ENCODE measurements at regions not wholly inside any gene's neighbourhood (a gene's known extent, or its start where the extent isn't known, plus 50 kb on each side); places are given as distances from the start of the nearest gene placed in this dataset.

DNA sequence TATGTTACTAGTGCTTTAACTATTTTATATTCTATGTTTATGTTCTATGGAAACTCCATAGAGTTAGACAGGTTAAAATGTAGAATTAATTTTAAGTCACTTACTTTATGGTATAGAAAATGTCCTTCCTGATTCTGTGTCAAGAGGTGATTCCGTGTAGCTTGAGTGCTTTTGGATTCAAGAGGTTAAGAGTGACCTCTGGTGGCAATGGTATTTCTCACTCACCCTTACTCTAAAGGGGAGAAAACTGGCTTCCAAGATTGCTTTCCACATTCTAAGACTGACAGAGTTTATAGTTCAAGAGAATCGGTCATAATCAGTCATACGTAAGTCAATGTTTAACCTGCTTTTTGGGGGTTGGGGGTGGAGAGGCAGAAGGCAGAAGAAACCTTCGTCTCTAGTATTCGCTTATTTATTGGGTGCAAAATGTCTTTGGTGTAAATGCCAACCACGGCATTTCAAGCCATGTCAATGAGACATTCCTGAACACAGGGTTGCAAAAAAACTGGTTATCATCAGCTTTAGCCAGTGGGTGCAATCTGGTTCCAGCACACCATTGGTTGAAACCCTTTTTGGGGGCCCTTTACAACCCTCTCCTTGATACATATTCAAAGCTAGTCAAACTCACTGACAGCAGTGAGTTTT is 92.0 kb upstream of the VGLL3 start:
- Histone ChIP-seq H3K27me3 (ENCODE audit: control insufficient read depth in 5 of 5, insufficient read depth in 4 of 5, low read length in 5 of 5) (no peaks in the 10 kb centered on the region), H3K9me3 (ENCODE audit: control insufficient read depth in 5 of 5, low read length in 5 of 5) (no peaks in the 10 kb centered on the region), H3K4me1 (ENCODE audit: control insufficient read depth in 5 of 5, insufficient read depth in 5 of 5, low read length in 5 of 5) (peaks cover 0 to 3% (median 0%) of the 10 kb centered on the region in 5 donors), H3K36me3 (ENCODE audit: control insufficient read depth in 5 of 5, insufficient read depth in 5 of 5, low read length in 5 of 5) (no peaks in the 10 kb centered on the region), H3K27ac (ENCODE audit: low read depth, low read length) (no peak overlapping the region), H3K4me3 (ENCODE audit: low read depth in 1 of 5, low read length in 5 of 5) (peak overlapping the region in 2 of 5 donors; percentile 18 to 42), H3K9ac (ENCODE audit: low read length in 5 of 5) (no peak overlapping the region)

DNA sequence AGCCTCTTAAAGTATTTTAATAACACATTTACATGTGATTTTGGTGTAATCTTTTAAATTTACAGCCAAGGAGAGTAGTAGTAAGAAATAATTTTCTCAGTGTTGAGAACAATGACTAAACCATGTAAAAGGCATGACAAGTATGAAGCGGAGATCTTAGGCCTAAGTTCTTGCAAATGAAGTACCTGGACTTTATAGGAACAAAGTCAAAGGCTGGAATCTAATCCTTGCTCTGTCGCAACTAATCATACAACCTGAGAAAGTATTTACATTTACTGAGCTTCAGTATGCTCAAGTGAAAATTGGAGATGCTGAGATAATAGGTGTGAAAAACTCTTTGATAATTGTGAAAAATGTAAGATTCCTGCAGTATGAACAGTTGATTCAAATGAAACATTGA is 86.4 kb upstream of the VGLL3 start:
- Histone ChIP-seq H3K9me3 (ENCODE audit: control insufficient read depth in 5 of 5, low read length in 5 of 5) (no peaks in the 10 kb centered on the region), H3K27me3 (ENCODE audit: control insufficient read depth in 5 of 5, insufficient read depth in 4 of 5, low read length in 5 of 5) (no peaks in the 10 kb centered on the region), H3K9ac (ENCODE audit: low read length in 5 of 5) (no peak overlapping the region), H3K4me3 (ENCODE audit: low read depth in 1 of 5, low read length in 5 of 5) (no peak overlapping the region), H3K36me3 (ENCODE audit: control insufficient read depth in 5 of 5, insufficient read depth in 5 of 5, low read length in 5 of 5) (no peaks in the 10 kb centered on the region), H3K27ac (ENCODE audit: low read depth, low read length) (no peak overlapping the region), H3K4me1 (ENCODE audit: control insufficient read depth in 5 of 5, insufficient read depth in 5 of 5, low read length in 5 of 5) (no peaks in the 10 kb centered on the region)

DNA sequence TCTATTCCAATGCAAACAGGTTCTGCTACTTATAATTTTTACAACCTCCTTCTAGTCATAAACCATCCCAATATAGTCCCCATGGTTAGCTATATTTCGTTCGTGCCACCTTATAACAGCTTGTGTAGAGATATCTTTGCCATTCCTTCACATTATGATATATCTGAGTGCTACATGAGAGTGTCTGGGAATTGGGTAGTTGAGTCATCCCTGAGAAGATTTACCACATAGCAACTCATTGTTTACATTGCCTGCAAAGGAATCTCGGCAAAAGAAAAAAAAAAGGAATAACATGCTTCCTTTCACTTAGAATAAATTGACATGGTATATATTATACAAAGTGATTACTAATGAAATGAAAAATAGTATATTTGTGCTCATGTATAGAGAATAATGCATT is 86.0 kb upstream of the VGLL3 start:
- Histone ChIP-seq H3K36me3 (ENCODE audit: control insufficient read depth in 5 of 5, insufficient read depth in 5 of 5, low read length in 5 of 5) (no peaks in the 10 kb centered on the region), H3K9me3 (ENCODE audit: control insufficient read depth in 5 of 5, low read length in 5 of 5) (no peaks in the 10 kb centered on the region), H3K27ac (ENCODE audit: low read depth, low read length) (no peak overlapping the region), H3K27me3 (ENCODE audit: control insufficient read depth in 5 of 5, insufficient read depth in 4 of 5, low read length in 5 of 5) (no peaks in the 10 kb centered on the region), H3K4me3 (ENCODE audit: low read depth in 1 of 5, low read length in 5 of 5) (no peak overlapping the region), H3K9ac (ENCODE audit: low read length in 5 of 5) (no peak overlapping the region), H3K4me1 (ENCODE audit: control insufficient read depth in 5 of 5, insufficient read depth in 5 of 5, low read length in 5 of 5) (no peaks in the 10 kb centered on the region)

DNA sequence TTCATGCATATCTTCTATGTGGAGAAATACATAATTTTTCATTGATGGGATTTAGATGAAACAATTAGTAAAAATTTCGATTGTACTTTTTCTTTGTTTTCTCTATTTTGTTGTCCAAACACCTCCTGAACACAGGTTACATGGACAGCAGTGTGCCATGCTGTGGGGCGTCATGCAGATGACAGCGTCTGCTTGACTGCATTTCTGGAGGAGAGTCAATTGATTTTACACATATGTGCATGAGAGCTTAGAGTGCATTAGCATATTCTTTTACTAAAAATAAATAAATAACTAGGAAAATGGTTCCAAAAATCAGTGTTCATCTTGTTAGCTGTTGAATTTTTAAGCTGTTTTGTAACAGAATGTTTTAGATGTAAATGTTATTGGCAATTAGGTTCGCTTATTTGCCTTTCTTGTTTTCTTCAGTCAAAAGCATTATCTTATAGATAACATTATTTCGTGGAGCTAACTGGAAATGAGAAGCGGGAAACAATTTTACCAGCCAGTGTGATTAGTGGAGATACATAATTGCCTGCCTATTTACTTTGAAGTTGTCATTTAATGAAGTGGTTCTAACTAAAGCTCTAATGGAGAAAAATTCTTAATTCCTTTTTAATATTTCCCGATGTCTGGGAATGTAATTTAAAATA is 82.7 kb upstream of the VGLL3 start:
- Histone ChIP-seq H3K36me3 (ENCODE audit: control insufficient read depth in 5 of 5, insufficient read depth in 5 of 5, low read length in 5 of 5) (no peaks in the 10 kb centered on the region), H3K4me3 (ENCODE audit: low read depth in 1 of 5, low read length in 5 of 5) (no peak overlapping the region)

DNA sequence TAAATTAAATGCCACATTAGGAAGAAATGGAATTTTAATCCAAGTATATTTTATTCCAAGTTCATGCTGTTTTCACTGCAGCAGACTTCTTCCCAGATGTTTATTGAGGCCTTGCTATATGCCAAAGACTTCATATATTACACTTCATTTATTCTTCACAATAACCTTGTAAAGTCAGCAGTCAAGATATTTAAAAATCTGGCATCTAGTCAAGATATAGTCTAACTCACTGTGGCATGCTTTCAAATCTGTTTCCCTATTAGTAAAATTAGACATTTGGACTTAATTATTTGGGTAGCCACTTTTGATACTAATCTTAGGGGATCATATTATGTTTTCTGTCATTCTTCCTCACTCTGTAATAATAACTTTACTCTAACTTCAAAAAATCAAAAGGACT is 81.5 kb upstream of the VGLL3 start:
- Histone ChIP-seq H3K4me1 (ENCODE audit: control insufficient read depth in 5 of 5, insufficient read depth in 5 of 5, low read length in 5 of 5) (no peaks in the 10 kb centered on the region), H3K9me3 (ENCODE audit: control insufficient read depth in 5 of 5, low read length in 5 of 5) (no peaks in the 10 kb centered on the region), H3K4me3 (ENCODE audit: low read depth in 1 of 5, low read length in 5 of 5) (no peak overlapping the region), H3K27ac (ENCODE audit: low read depth, low read length) (no peak overlapping the region), H3K9ac (ENCODE audit: low read length in 5 of 5) (no peak overlapping the region), H3K36me3 (ENCODE audit: control insufficient read depth in 5 of 5, insufficient read depth in 5 of 5, low read length in 5 of 5) (no peaks in the 10 kb centered on the region), H3K27me3 (ENCODE audit: control insufficient read depth in 5 of 5, insufficient read depth in 4 of 5, low read length in 5 of 5) (peaks cover 0 to 3% (median 0%) of the 10 kb centered on the region in 5 donors)

More for the DNA sequence above, 82.7 kb upstream of the VGLL3 start:
- H3K27ac ChIP-seq (ENCODE audit: low read depth, low read length), result no peak overlapping the region
- no peaks in the 10 kb centered on the region for H3K4me1 ChIP-seq (ENCODE audit: control insufficient read depth in 5 of 5, insufficient read depth in 5 of 5, low read length in 5 of 5)
- peaks cover 0 to 3% (median 0%) of the 10 kb centered on the region in 5 donors for H3K27me3 ChIP-seq (ENCODE audit: control insufficient read depth in 5 of 5, insufficient read depth in 4 of 5, low read length in 5 of 5)
- no peaks in the 10 kb centered on the region for H3K9me3 ChIP-seq (ENCODE audit: control insufficient read depth in 5 of 5, low read length in 5 of 5)
- H3K9ac ChIP-seq (ENCODE audit: low read length in 5 of 5), result no peak overlapping the region

DNA sequence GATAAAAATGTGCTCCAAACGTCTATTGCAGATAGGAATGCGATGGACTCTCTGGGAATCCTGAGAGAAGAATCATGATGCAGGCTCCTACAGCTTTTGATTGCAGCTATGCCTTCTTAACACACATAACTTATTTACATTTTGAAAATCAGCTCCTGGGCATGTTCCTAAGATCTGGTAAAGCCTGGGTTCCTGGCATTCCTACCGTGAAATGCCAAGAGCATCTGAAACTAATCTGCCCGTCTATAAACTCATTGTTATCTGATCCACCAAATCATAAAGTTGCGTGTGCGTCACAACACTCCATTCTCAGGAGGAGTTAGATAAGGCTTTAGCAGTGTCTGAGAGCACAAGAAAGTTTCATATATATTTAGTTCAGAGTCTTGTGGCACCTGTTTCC is 79.0 kb upstream of the VGLL3 start:
- Histone ChIP-seq H3K27me3 (ENCODE audit: control insufficient read depth in 5 of 5, insufficient read depth in 4 of 5, low read length in 5 of 5) (peaks cover 0 to 3% (median 0%) of the 10 kb centered on the region in 5 donors), H3K4me1 (ENCODE audit: control insufficient read depth in 5 of 5, insufficient read depth in 5 of 5, low read length in 5 of 5) (no peaks in the 10 kb centered on the region), H3K27ac (ENCODE audit: low read depth, low read length) (no peak overlapping the region), H3K9ac (ENCODE audit: low read length in 5 of 5) (no peak overlapping the region), H3K36me3 (ENCODE audit: control insufficient read depth in 5 of 5, insufficient read depth in 5 of 5, low read length in 5 of 5) (no peaks in the 10 kb centered on the region), H3K4me3 (ENCODE audit: low read depth in 1 of 5, low read length in 5 of 5) (no peak overlapping the region), H3K9me3 (ENCODE audit: control insufficient read depth in 5 of 5, low read length in 5 of 5) (no peaks in the 10 kb centered on the region)

DNA sequence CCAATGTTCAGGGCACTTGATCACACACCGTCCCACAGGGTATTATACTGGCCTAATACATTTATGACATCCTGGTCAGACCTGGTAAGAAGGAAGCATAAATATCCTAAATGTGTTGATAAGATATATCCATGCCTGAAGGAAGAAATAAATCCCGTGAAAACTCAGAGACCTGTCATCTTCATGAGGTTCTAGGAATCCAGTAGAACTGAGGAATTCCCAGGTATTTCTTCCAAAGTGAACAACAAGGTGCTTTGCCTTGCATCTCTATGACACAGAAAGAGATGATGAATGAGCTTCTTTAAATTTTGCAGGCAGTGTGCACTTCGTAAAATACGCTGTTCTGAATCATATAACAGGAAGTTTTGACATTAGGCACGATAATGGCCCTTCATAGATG is 78.1 kb upstream of the VGLL3 start:
- H3K36me3 ChIP-seq (ENCODE audit: control insufficient read depth in 5 of 5, insufficient read depth in 5 of 5, low read length in 5 of 5), result no peaks in the 10 kb centered on the region
- peaks cover 0 to 3% (median 0%) of the 10 kb centered on the region in 5 donors for H3K27me3 ChIP-seq (ENCODE audit: control insufficient read depth in 5 of 5, insufficient read depth in 4 of 5, low read length in 5 of 5)
- H3K27ac ChIP-seq (ENCODE audit: low read depth, low read length), result no peak overlapping the region
- no peaks in the 10 kb centered on the region for H3K9me3 ChIP-seq (ENCODE audit: control insufficient read depth in 5 of 5, low read length in 5 of 5)
- H3K9ac ChIP-seq (ENCODE audit: low read length in 5 of 5), result no peak overlapping the region
- H3K4me1 ChIP-seq (ENCODE audit: control insufficient read depth in 5 of 5, insufficient read depth in 5 of 5, low read length in 5 of 5), result no peaks in the 10 kb centered on the region
- H3K4me3 ChIP-seq (ENCODE audit: low read depth in 1 of 5, low read length in 5 of 5), result no peak overlapping the region

DNA sequence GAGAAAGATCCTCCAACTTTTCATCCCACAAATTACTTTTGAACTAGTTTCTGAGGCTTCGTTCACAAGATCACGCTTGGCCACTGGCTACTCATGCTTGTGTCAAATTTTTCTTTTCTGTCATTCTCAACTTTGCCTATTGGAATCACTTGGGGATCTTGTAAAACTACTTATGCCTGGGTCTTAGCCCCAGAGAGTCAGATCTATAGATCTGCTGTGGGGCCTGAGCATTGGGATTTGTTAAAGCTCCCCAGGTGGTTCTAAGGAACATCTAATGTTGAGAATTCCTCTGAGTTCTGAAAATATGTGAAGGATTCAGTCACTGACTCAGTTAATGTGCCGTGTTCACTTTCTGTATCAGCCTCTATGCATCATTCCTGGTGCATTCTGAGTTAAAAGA is 71.7 kb upstream of the VGLL3 start:
- Histone ChIP-seq H3K36me3 (ENCODE audit: control insufficient read depth in 5 of 5, insufficient read depth in 5 of 5, low read length in 5 of 5) (no peaks in the 10 kb centered on the region), H3K9ac (ENCODE audit: low read length in 5 of 5) (no peak overlapping the region), H3K27ac (ENCODE audit: low read depth, low read length) (no peak overlapping the region), H3K4me1 (ENCODE audit: control insufficient read depth in 5 of 5, insufficient read depth in 5 of 5, low read length in 5 of 5) (no peaks in the 10 kb centered on the region), H3K27me3 (ENCODE audit: control insufficient read depth in 5 of 5, insufficient read depth in 4 of 5, low read length in 5 of 5) (no peaks in the 10 kb centered on the region), H3K9me3 (ENCODE audit: control insufficient read depth in 5 of 5, low read length in 5 of 5) (peaks cover 0 to under 1% (median 0%) of the 10 kb centered on the region in 5 donors), H3K4me3 (ENCODE audit: low read depth in 1 of 5, low read length in 5 of 5) (no peak overlapping the region)

DNA sequence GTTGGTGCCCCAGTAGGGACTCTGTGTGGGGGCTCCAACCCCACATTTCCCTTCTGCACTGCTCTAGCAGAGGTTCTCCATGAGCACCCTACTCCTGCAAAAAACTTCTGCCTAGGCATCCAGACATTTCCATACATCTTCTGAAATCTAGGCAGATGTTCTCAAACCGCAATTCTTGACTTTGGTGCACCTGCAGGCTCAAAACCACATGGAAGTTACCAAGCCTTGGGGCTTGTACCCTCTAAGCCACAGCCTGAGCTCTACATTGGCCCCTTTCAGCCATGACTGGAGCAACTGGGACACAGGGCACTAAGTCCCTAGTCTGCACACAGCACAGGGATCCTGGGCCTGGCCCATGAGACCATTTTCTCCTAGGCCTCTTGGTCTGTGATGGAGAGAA is 66.5 kb upstream of the VGLL3 start:
- Histone ChIP-seq H3K4me3 (ENCODE audit: low read depth in 1 of 5, low read length in 5 of 5) (no peak overlapping the region), H3K27me3 (ENCODE audit: control insufficient read depth in 5 of 5, insufficient read depth in 4 of 5, low read length in 5 of 5) (no peaks in the 10 kb centered on the region), H3K36me3 (ENCODE audit: control insufficient read depth in 5 of 5, insufficient read depth in 5 of 5, low read length in 5 of 5) (no peaks in the 10 kb centered on the region), H3K27ac (ENCODE audit: low read depth, low read length) (no peak overlapping the region), H3K4me1 (ENCODE audit: control insufficient read depth in 5 of 5, insufficient read depth in 5 of 5, low read length in 5 of 5) (no peaks in the 10 kb centered on the region), H3K9ac (ENCODE audit: low read length in 5 of 5) (no peak overlapping the region), H3K9me3 (ENCODE audit: control insufficient read depth in 5 of 5, low read length in 5 of 5) (peaks cover 0 to 3% (median 0%) of the 10 kb centered on the region in 5 donors)

DNA sequence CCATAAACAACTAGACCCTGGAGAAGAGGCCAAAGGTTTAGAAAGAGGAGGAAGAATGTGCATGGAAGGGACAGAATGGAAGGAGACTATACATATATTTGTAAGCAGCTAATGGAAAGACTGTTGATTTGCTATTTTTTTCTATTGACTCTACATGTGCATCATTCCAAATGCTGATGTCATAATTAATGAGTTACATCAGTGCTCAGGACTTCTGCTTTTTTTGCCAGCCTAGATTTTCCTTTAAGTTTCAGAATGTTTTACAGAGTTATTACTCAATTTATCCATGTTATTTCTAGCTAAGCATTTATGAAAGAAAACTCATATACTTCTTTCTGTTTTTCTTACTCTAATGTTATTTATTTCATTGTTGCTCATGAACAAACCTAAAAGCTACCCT is 62.6 kb upstream of the VGLL3 start:
- no peaks in the 10 kb centered on the region for H3K27me3 ChIP-seq (ENCODE audit: control insufficient read depth in 5 of 5, insufficient read depth in 4 of 5, low read length in 5 of 5)
- no peaks in the 10 kb centered on the region for H3K36me3 ChIP-seq (ENCODE audit: control insufficient read depth in 5 of 5, insufficient read depth in 5 of 5, low read length in 5 of 5)
- H3K9ac ChIP-seq (ENCODE audit: low read length in 5 of 5), result no peak overlapping the region
- H3K9me3 ChIP-seq (ENCODE audit: control insufficient read depth in 5 of 5, low read length in 5 of 5), result peaks cover 0 to 3% (median 0%) of the 10 kb centered on the region in 5 donors
- no peak overlapping the region for H3K4me3 ChIP-seq (ENCODE audit: low read depth in 1 of 5, low read length in 5 of 5)
- H3K4me1 ChIP-seq (ENCODE audit: control insufficient read depth in 5 of 5, insufficient read depth in 5 of 5, low read length in 5 of 5), result no peaks in the 10 kb centered on the region
- no peak overlapping the region for H3K27ac ChIP-seq (ENCODE audit: low read depth, low read length)

Measured in subcutaneous abdominal adipose tissue (tissue), 5 donors.